HCT116 (cell line): ENCODE measurements at regions not wholly inside any gene's neighbourhood (a gene's known extent, or its start where the extent isn't known, plus 50 kb on each side); places are given as distances from the start of the nearest gene placed in this dataset.

Source experiments
- ATAC-seq: fragments of 200-7000 bp; cut with Tn5 transposase; 2 replicates; pipeline ENCODE4 v1.9.1; 2020; ENCODE audit warnings: mild to moderate bottlenecking, moderate library complexity
- BruUV-seq: library from RNA; stranded (reverse); fragments of 400-500 nt; replicated peaks from 2 replicates; lab custom pipeline; 2021; lab: Mats Ljungman, UMichigan
- CTCF ChIA-PET: fragments of 300-600 bp; sonication (Branson Sonifier 250); formaldehyde crosslinking; loops from one replicate; lab custom pipeline; 2021; ENCODE audit warnings: antibody characterized with exemption; lab: Charles Lee
- POLR2A ChIA-PET: fragments of 300-600, 350-600 bp; sonication (Branson Sonifier 250); formaldehyde crosslinking; loops from one replicate; lab custom pipeline; 2021; ENCODE audit warnings: antibody characterized with exemption; lab: Charles Lee
- RAD21 ChIA-PET, 2 experiments: fragments of 300-600 bp; sonication (Branson Sonifier 250); formaldehyde crosslinking; loops; one replicate each; lab custom pipeline; 2023; ENCODE audit warnings: low total read pairs in 2 of 2; ENCODE audit not compliant: uncharacterized antibody in 2 of 2, unreplicated experiment in 2 of 2, low non-redundant PET in 1 of 2; lab: Charles Lee
- DNase-seq: peaks from one replicate; pipeline ENCODE4 v3.0.0-alpha.2; 2010; ENCODE audit warnings: low read depth, low spot score
- H2AFZ ChIP-seq: fragments of 200-600 bp; shearing (Covaris generic), sonication (generic); 2 replicates; pipeline ENCODE4 v1.6.1; 2017; ENCODE audit warnings: low read depth, mixed run types, mixed read lengths, antibody characterized with exemption, low read length; ENCODE audit not compliant: poor library complexity, severe bottlenecking
- H3K27ac ChIP-seq: 2 replicates; pipeline ENCODE4 v1.5.1; 2012; ENCODE audit warnings: low read depth, low read length
- H3K27me3 ChIP-seq: fragments of 200-600 bp; sonication (generic); 2 replicates; pipeline ENCODE4 v1.6.1; 2016; ENCODE audit warnings: mixed run types, low read length, mixed read lengths; ENCODE audit not compliant: insufficient read depth
- H3K36me3 ChIP-seq, 2 experiments: fragments of 200-500 bp in 1 of 2; fragments of 200-600 bp in 1 of 2; sonication (Bioruptor generic) in 1 of 2; sonication (generic) in 1 of 2; 2 replicates each; pipeline versions ENCODE4 v1.5.1 to v1.6.1; 2014 to 2016; ENCODE audit warnings: low read length in 2 of 2, inconsistent platforms in 1 of 2, mixed read lengths in 1 of 2, mixed run types in 1 of 2; ENCODE audit not compliant: insufficient read depth in 2 of 2, control insufficient read depth in 1 of 2
- H3K4me1 ChIP-seq, 2 experiments: fragments of 200-600 bp in 1 of 2; sonication (generic) in 1 of 2; 2 replicates each; pipeline versions ENCODE4 v1.5.1 to v1.6.1; 2012 to 2017; ENCODE audit warnings: low read length in 2 of 2, inconsistent platforms in 1 of 2, mild to moderate bottlenecking in 1 of 2, mixed read lengths in 1 of 2, mixed run types in 1 of 2, moderate library complexity in 1 of 2; ENCODE audit not compliant: insufficient read depth in 2 of 2, control insufficient read depth in 1 of 2
- H3K4me2 ChIP-seq: fragments of 200-600 bp; sonication (generic); 2 replicates; pipeline ENCODE4 v1.6.1; 2017; ENCODE audit warnings: mixed run types, low read length, mixed read lengths
- H3K4me3 ChIP-seq, 2 experiments: fragments of 200-600 bp in 1 of 2; sonication (generic) in 1 of 2; replicated peaks in 1 of 2; 2 replicates each; pipeline ENCODE4 v1.5.1; 2011 to 2016; ENCODE audit warnings: low read length in 2 of 2, control low read depth in 1 of 2, low read depth in 1 of 2, mild to moderate bottlenecking in 1 of 2, mixed read lengths in 1 of 2, mixed run types in 1 of 2
- H3K79me2 ChIP-seq: fragments of 200-600 bp; sonication (generic); 2 replicates; pipeline ENCODE4 v1.6.1; 2017; ENCODE audit warnings: mild to moderate bottlenecking, mixed run types, low read length, moderate library complexity, mixed read lengths; ENCODE audit not compliant: insufficient read depth
- H3K9ac ChIP-seq: fragments of 200-600 bp; sonication (generic); 2 replicates; pipeline ENCODE4 v1.6.1; 2016; ENCODE audit warnings: low read length, mixed read lengths
- H3K9me2 ChIP-seq: fragments of 200-600 bp; sonication (generic), shearing (Covaris generic); 2 replicates; pipeline ENCODE4 v1.6.1; 2017; ENCODE audit warnings: mixed run types, mild to moderate bottlenecking, moderate library complexity; ENCODE audit not compliant: insufficient read depth
- H3K9me3 ChIP-seq, 2 experiments: fragments of 200-500 bp in 1 of 2; fragments of 200-600 bp in 1 of 2; sonication (Bioruptor generic) in 1 of 2; sonication (generic) in 1 of 2; 2 replicates each; pipeline ENCODE4 v1.6.1; 2014 to 2017; ENCODE audit warnings: low read length in 2 of 2, mixed read lengths in 2 of 2, inconsistent platforms in 1 of 2, low read depth in 1 of 2, mild to moderate bottlenecking in 1 of 2, mixed run types in 1 of 2, moderate library complexity in 1 of 2; ENCODE audit not compliant: control insufficient read depth in 1 of 2, insufficient read depth in 1 of 2
- H4K20me1 ChIP-seq: fragments of 200-600 bp; sonication (generic), shearing (Covaris generic); 2 replicates; pipeline ENCODE4 v1.6.1; 2017; ENCODE audit warnings: mixed run types, mild to moderate bottlenecking, moderate library complexity; ENCODE audit not compliant: insufficient read depth
- CBX3 ChIP-seq: IDR thresholded peaks from 2 replicates; pipeline ENCODE4 v1.6.1; 2012; ENCODE audit warnings: low read depth
- ELF1 ChIP-seq: IDR thresholded peaks from 2 replicates; pipeline ENCODE4 v1.6.1; 2012; ENCODE audit warnings: low read depth, borderline replicate concordance
- EZH2phosphoT487 ChIP-seq: fragments of 200-600 bp; IDR thresholded peaks from 2 replicates; pipeline ENCODE4 v1.6.1; 2018; ENCODE audit warnings: antibody characterized with exemption, borderline replicate concordance
- FOSL1 ChIP-seq: IDR thresholded peaks from 2 replicates; pipeline ENCODE4 v1.6.1; 2012; ENCODE audit warnings: low read depth
- JUND ChIP-seq: IDR thresholded peaks from 2 replicates; pipeline ENCODE4 v1.6.1; 2012
- POLR2AphosphoS5 ChIP-seq: IDR thresholded peaks from 2 replicates; pipeline ENCODE4 v1.6.1; 2011; ENCODE audit warnings: mild to moderate bottlenecking, low read depth, low read length, moderate library complexity
- SRF ChIP-seq: IDR thresholded peaks from 2 replicates; pipeline ENCODE4 v1.6.1; 2012; ENCODE audit warnings: low read depth
- TCF7L2 ChIP-seq: IDR thresholded peaks from 2 replicates; pipeline ENCODE4 v1.7.0; 2011; ENCODE audit warnings: borderline replicate concordance, inconsistent platforms; ENCODE audit not compliant: insufficient read depth, insufficient read length; ENCODE audit errors: extremely low read depth
- intact Hi-C: fragments of 100-400 bp; cut with micrococcal nuclease; formaldehyde crosslinking; loops from 2 replicates; pipeline ENCODE4 v1.10.0; 2022
- TF ChIP-seq, protein P1 (sequence below): IDR thresholded peaks from 2 replicates; pipeline ENCODE4 v1.6.1; 2012
- TF ChIP-seq, protein P2 (sequence below): IDR thresholded peaks from 2 replicates; pipeline ENCODE4 v1.6.1; 2012; ENCODE audit warnings: low read depth

DNA sequence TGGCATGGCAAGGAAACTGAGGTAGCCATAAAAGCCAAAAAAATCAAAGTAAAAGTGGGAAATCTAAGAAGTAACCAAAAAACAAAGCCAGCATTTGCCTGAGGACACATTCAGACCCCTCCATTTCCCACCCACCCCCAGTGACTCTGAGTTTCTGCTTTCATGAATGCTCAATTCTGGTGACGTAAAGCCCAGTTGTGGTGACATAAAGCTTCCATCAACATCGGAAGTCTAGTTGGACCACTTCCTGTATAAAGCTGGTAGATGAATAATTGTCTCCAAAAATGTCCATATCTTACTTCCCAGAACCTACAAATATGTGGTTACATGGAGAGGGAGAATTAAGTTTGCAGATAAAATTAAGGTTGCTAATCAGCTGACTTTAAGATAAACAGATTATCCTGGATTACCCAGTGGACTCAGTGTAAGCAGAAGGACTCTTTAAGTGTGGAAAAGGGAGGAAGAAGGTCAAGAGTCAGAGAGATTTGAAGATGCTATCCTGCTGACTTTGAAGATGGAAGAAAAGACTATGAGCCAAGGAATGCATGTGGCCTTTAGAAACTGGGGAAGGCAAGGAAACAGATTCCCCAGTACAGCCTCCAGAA, 62.0 kb upstream of the ST3GAL6 start (continued):
- TF ChIP-seq POLR2AphosphoS5 (no peak), TCF7L2 (no peak), FOSL1 (no peak), ELF1 (no peak), EZH2phosphoT487 (no peak)
- TF ChIP-seq, protein P1, sequence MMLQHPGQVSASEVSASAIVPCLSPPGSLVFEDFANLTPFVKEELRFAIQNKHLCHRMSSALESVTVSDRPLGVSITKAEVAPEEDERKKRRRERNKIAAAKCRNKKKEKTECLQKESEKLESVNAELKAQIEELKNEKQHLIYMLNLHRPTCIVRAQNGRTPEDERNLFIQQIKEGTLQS: no peak
- TF ChIP-seq, all 23 proteins: peak for 0

DNA sequence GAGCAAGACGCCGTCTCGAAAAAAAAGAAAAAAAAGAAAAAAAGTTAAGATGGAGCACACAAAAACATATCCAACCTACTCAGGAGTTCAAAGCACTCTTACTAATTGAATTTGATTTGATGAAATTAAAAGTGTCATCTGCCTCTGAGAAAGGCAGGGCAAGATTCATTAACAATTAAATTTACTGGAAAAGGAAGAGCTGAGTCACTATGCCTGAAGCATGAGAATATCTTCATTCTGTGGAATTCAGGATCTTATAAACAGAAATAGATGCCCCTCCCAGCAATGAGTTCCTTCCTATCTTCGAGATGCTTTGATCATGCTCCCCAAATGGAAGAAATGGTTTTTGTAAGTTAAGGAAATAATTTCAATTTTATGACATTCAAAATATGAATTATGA, 61.0 kb upstream of the ST3GAL6 start:
- no peak for ATAC-seq
- POLR2A ChIA-PET: no interaction called here

More for the DNA sequence above, 61.0 kb upstream of the ST3GAL6 start:
- no peak overlapping the region for H2AFZ ChIP-seq
- no peaks in the 10 kb centered on the region for H3K4me1 ChIP-seq
- no peak overlapping the region for H3K4me3 ChIP-seq
- BruUV-seq: no TSS peak
- H3K79me2 ChIP-seq: no peaks in the 10 kb centered on the region
- TF ChIP-seq CBX3: no peak
- TF ChIP-seq, protein P1: no peak
- TF ChIP-seq, protein P2, sequence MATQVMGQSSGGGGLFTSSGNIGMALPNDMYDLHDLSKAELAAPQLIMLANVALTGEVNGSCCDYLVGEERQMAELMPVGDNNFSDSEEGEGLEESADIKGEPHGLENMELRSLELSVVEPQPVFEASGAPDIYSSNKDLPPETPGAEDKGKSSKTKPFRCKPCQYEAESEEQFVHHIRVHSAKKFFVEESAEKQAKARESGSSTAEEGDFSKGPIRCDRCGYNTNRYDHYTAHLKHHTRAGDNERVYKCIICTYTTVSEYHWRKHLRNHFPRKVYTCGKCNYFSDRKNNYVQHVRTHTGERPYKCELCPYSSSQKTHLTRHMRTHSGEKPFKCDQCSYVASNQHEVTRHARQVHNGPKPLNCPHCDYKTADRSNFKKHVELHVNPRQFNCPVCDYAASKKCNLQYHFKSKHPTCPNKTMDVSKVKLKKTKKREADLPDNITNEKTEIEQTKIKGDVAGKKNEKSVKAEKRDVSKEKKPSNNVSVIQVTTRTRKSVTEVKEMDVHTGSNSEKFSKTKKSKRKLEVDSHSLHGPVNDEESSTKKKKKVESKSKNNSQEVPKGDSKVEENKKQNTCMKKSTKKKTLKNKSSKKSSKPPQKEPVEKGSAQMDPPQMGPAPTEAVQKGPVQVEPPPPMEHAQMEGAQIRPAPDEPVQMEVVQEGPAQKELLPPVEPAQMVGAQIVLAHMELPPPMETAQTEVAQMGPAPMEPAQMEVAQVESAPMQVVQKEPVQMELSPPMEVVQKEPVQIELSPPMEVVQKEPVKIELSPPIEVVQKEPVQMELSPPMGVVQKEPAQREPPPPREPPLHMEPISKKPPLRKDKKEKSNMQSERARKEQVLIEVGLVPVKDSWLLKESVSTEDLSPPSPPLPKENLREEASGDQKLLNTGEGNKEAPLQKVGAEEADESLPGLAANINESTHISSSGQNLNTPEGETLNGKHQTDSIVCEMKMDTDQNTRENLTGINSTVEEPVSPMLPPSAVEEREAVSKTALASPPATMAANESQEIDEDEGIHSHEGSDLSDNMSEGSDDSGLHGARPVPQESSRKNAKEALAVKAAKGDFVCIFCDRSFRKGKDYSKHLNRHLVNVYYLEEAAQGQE: no peak
- TF ChIP-seq EZH2phosphoT487: no peak
- TF ChIP-seq SRF: no peak
- no peak for TF ChIP-seq TCF7L2
- no peak for TF ChIP-seq JUND
- no peaks in the 10 kb centered on the region for H4K20me1 ChIP-seq
- no peak overlapping the region for H3K27ac ChIP-seq
- H3K36me3 ChIP-seq: no peaks in the 10 kb centered on the region
- intact Hi-C loops: no loop called here
- H3K9me3 ChIP-seq: no peaks in the 10 kb centered on the region
- H3K9me2 ChIP-seq: no peaks in the 10 kb centered on the region
- no peak overlapping the region for H3K9ac ChIP-seq
- no peak overlapping the region for H3K4me2 ChIP-seq
- ChIA-PET CTCF (no interaction called here), RAD21 (no interaction called here)
- H3K27me3 ChIP-seq: no peaks in the 10 kb centered on the region
- no peak for DNase-seq
